Ishikawa (cell line): ENCODE measurements at regions not wholly inside any gene's neighbourhood (a gene's known extent, or its start where the extent isn't known, plus 50 kb on each side); places are given as distances from the start of the nearest gene placed in this dataset.

ENCODE experiments used
- CEBPB ChIP-seq: IDR thresholded peaks from 2 replicates; pipeline ENCODE4 v1.6.1; 2012
- CREB1 ChIP-seq: IDR thresholded peaks from 2 replicates; pipeline ENCODE4 v1.6.1; 2012; ENCODE audit warnings: low read depth
- EGR1 ChIP-seq: IDR thresholded peaks from 2 replicates; pipeline ENCODE4 v1.6.1; 2012
- EP300 ChIP-seq: IDR thresholded peaks from 2 replicates; pipeline ENCODE4 v1.6.1; 2012; ENCODE audit warnings: borderline replicate concordance
- FOXM1 ChIP-seq: IDR thresholded peaks from 2 replicates; pipeline ENCODE4 v1.6.1; 2012; ENCODE audit warnings: low read depth, borderline replicate concordance
- NFIC ChIP-seq: IDR thresholded peaks from 2 replicates; pipeline ENCODE4 v1.6.1; 2012
- RAD21 ChIP-seq: IDR thresholded peaks from 2 replicates; pipeline ENCODE4 v1.6.1; 2012; ENCODE audit warnings: low read depth
- TAF1 ChIP-seq: IDR thresholded peaks from 2 replicates; pipeline ENCODE4 v1.6.1; 2012; ENCODE audit warnings: low read depth, mild to moderate bottlenecking
- TCF12 ChIP-seq: IDR thresholded peaks from 2 replicates; pipeline ENCODE4 v1.6.1; 2012; ENCODE audit warnings: low read depth
- TEAD4 ChIP-seq: IDR thresholded peaks from 2 replicates; pipeline ENCODE4 v1.6.1; 2012
- YY1 ChIP-seq: IDR thresholded peaks from 2 replicates; pipeline ENCODE4 v1.6.1; 2012; ENCODE audit warnings: low read depth
- ZBTB7A ChIP-seq: IDR thresholded peaks from 2 replicates; pipeline ENCODE4 v1.6.1; 2012; ENCODE audit warnings: low read depth
- TF ChIP-seq, protein P1 (sequence below): IDR thresholded peaks from 2 replicates; pipeline ENCODE4 v1.6.1; 2012
- TF ChIP-seq, protein P2 (sequence below): IDR thresholded peaks from 2 replicates; pipeline ENCODE4 v1.6.1; 2012; ENCODE audit warnings: low read depth, mild to moderate bottlenecking
- TF ChIP-seq, protein P3 (sequence below): IDR thresholded peaks from 2 replicates; pipeline ENCODE4 v1.6.1; 2012

DNA sequence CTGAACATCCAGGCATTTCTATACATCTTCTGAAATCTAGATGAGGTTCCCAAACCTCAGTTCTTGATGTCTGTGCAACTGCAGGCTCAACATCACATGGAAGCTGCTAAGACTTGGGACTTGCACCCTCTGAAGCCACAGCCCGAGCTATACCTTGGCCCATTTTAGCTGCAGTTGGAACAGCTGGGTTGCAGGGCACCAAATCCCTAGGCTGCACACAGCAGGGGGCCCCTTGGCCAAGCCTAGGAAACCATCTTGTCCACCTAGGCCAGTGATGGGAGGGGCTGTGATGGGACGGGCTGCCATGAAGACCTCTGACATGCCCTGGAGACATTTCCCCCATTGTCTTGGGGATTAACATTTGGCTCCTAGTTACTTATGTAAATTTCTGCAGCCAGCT lies 415.8 kb upstream of the SUCLG2 start:
- TF ChIP-seq FOXM1 (no peak), ZBTB7A (no peak), TCF12 (no peak), TEAD4 (no peak), YY1 (no peak), EP300 (no peak), TAF1 (no peak)
- TF ChIP-seq, protein P1, sequence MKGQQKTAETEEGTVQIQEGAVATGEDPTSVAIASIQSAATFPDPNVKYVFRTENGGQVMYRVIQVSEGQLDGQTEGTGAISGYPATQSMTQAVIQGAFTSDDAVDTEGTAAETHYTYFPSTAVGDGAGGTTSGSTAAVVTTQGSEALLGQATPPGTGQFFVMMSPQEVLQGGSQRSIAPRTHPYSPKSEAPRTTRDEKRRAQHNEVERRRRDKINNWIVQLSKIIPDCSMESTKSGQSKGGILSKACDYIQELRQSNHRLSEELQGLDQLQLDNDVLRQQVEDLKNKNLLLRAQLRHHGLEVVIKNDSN, result no peak

DNA sequence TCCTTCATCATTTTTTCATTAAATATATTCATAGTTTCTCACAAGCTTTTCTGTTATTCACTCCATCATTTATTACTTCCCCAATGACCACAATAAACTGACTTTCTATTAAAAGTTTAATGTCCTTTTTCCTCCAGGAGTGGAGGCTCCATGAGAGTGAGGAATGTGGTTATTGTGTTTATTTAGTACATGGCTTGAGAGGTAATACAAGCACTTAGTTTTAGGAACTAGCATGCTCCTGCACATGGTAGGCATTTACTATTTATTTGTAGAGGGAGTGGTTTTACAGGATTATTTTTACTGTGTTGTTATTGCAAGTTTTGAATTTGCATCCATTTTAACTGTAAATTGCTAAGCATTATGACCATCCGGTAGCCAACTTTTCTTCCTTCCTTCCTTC lies 412.9 kb upstream of the SUCLG2 start:
- TF ChIP-seq TCF12 (no peak), YY1 (no peak), CEBPB (no peak), TEAD4 (no peak), CREB1 (no peak), ZBTB7A (no peak), NFIC (no peak), EP300 (no peak), RAD21 (no peak), FOXM1 (no peak), TAF1 (no peak)
- TF ChIP-seq, protein P2, sequence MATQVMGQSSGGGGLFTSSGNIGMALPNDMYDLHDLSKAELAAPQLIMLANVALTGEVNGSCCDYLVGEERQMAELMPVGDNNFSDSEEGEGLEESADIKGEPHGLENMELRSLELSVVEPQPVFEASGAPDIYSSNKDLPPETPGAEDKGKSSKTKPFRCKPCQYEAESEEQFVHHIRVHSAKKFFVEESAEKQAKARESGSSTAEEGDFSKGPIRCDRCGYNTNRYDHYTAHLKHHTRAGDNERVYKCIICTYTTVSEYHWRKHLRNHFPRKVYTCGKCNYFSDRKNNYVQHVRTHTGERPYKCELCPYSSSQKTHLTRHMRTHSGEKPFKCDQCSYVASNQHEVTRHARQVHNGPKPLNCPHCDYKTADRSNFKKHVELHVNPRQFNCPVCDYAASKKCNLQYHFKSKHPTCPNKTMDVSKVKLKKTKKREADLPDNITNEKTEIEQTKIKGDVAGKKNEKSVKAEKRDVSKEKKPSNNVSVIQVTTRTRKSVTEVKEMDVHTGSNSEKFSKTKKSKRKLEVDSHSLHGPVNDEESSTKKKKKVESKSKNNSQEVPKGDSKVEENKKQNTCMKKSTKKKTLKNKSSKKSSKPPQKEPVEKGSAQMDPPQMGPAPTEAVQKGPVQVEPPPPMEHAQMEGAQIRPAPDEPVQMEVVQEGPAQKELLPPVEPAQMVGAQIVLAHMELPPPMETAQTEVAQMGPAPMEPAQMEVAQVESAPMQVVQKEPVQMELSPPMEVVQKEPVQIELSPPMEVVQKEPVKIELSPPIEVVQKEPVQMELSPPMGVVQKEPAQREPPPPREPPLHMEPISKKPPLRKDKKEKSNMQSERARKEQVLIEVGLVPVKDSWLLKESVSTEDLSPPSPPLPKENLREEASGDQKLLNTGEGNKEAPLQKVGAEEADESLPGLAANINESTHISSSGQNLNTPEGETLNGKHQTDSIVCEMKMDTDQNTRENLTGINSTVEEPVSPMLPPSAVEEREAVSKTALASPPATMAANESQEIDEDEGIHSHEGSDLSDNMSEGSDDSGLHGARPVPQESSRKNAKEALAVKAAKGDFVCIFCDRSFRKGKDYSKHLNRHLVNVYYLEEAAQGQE, result no peak
- TF ChIP-seq, protein P1, result no peak
- TF ChIP-seq, protein P3, sequence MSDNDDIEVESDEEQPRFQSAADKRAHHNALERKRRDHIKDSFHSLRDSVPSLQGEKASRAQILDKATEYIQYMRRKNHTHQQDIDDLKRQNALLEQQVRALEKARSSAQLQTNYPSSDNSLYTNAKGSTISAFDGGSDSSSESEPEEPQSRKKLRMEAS, result no peak

DNA sequence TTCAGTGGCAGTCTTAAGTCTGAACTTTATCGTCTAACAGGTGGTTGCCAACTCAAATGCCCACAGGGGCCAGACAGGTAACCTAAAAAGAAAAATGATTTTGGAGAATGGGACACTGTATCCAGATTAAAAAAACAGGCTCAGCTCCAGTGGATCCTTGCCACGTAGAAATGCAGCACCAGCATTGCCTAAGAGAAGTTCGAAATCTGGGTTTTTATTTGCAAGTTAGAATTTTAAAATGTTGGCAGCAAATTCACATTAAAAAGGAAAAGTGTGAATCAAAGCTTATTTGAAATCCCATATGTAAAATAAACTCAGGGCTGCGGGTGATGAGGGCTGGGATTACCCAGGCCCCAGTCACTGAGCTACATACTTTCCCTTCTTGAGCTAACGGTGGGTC lies 408.5 kb upstream of the SUCLG2 start:
- TF ChIP-seq, protein P3, result no peak
- TF ChIP-seq, protein P2, result no peak
- TF ChIP-seq YY1 (no peak), EGR1 (no peak), FOXM1 (no peak), CEBPB (no peak), ZBTB7A (no peak), TCF12 (no peak), TEAD4 (no peak), EP300 (no peak)
- TF ChIP-seq, protein P1, result no peak

DNA sequence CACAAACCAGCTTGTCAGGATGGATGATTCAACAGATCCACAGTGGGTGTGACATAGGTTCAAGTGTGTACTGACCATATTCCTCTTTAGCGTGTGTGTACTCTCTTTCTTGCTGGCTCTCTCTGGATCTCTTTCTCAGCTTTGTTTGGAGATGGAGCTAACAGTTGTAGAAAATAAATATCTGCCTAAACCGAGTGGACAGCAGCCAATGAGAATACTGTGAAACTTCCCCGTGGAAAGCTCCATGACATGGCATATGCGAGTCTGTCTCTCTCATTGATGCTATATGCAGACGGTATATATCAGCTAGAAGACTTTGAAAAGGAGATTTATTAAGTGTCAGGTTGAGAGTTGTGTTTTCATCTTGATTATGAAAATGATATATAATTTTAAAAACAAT lies 406.5 kb upstream of the SUCLG2 start:
- TF ChIP-seq YY1 (no peak), RAD21 (no peak), NFIC (no peak), EGR1 (no peak), CREB1 (no peak)
- TF ChIP-seq, protein P1, result no peak

DNA sequence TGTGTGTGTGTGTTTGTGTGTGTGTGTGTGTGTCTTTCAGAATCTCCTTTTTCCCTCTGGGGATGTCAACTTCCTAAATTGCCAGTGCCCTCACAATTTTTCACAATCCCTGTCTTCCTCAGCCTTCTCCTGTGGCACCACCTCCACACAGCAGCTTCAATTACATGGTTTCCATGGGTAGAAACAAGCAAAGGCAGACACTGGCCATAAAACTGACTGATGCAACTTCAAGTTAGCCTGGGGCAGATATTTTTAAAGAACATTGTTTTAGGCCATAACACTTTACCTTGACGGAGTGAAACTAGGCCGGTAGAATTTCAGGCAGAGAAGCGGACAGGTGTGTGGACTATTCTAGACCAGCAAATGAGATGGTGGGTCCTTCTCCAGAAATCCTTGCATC lies 405.8 kb upstream of the SUCLG2 start:
- TF ChIP-seq TAF1 (no peak), CREB1 (no peak), TEAD4 (no peak), RAD21 (no peak), EP300 (no peak), CEBPB (no peak), NFIC (no peak), TCF12 (no peak), FOXM1 (no peak), ZBTB7A (no peak), YY1 (no peak), EGR1 (no peak)
- TF ChIP-seq, protein P2, result no peak
- TF ChIP-seq, protein P1, result no peak
- TF ChIP-seq, protein P3, result no peak
